ENCODE measurements at regions not wholly inside any gene's neighbourhood (a gene's known extent, or its start where the extent isn't known, plus 50 kb on each side); places are given as distances from the start of the nearest gene placed in this dataset.

DNA sequence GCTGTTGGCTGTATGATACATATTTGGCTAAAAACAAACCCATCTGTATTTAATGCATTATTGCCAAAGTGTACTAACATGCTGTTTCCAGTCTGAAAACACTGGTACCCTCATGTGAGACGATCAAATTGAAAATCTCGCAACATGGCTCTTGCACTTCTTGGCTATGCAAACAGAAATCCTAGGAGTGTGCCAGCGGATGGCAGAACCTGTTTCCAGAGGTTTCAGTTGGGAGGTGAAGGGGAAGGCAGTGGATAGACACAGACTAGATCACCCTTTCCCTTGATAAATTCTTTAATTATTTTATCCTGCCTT lies 350.3 kb downstream of the TUSC7 start:
- Mint-ChIP-seq H3K36me3 (ENCODE audit: insufficient read depth, unreplicated experiment) (no peaks in the 10 kb centered on the region), H3K4me1 (ENCODE audit: low read depth, unreplicated experiment) (no peaks in the 10 kb centered on the region)

DNA sequence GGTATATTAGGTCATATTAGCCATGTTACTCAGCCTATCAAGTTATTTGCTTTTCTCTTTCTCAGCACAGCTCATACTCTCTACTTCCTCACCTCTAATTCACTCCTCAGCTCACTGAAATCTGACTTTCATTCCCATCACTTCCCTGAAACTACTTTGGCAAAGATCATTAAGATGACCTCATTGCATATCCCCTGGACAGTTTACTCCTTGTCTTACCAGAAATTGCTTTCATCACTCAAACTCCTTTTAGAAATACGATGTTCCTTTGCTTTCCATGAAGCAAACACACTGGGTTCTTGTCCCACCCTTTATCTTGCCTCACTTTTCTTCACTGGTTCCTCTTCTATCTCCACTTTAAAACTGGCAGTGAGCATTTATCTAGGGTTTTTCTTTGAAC lies 354.4 kb downstream of the TUSC7 start:
- Histone ChIP-seq H3K4me1 (0 out of 2 replicates have a peak, but pooled peaks cover 3% of the 10 kb centered on the region), H3K36me3 (ENCODE audit: control insufficient read depth, insufficient read depth, low read length) (no peaks in the 10 kb centered on the region), H3K9me3 (no peaks in the 10 kb centered on the region), H3K4me3 (ENCODE audit: low read depth, low read length) (no peak overlapping the region), H3K27me3 (replicated peaks; ENCODE audit: control insufficient read depth, insufficient read depth, low read length) (no peaks in the 10 kb centered on the region)
- ChIA-PET POLR2A (no interaction called here), CTCF (no interaction called here)
- no TSS peak for BruUV-seq (replicated peaks)
- H3K9me3 Mint-ChIP-seq (ENCODE audit: unreplicated experiment): no peaks in the 10 kb centered on the region
- peaks cover 2% of the 10 kb centered on the region for H3K27me3 Mint-ChIP-seq (ENCODE audit: insufficient read depth, unreplicated experiment)
- DNase-seq: no peak
- intact Hi-C loops (cut with micrococcal nuclease; ENCODE audit: unreplicated experiment): no loop called here
- no peak overlapping the region for H3K4me3 Mint-ChIP-seq (ENCODE audit: unreplicated experiment)
- no peaks in the 10 kb centered on the region for H3K36me3 Mint-ChIP-seq (ENCODE audit: insufficient read depth, unreplicated experiment)
- no peak overlapping the region for H3K27ac Mint-ChIP-seq (ENCODE audit: unreplicated experiment)
- TF ChIP-seq, protein P1, sequence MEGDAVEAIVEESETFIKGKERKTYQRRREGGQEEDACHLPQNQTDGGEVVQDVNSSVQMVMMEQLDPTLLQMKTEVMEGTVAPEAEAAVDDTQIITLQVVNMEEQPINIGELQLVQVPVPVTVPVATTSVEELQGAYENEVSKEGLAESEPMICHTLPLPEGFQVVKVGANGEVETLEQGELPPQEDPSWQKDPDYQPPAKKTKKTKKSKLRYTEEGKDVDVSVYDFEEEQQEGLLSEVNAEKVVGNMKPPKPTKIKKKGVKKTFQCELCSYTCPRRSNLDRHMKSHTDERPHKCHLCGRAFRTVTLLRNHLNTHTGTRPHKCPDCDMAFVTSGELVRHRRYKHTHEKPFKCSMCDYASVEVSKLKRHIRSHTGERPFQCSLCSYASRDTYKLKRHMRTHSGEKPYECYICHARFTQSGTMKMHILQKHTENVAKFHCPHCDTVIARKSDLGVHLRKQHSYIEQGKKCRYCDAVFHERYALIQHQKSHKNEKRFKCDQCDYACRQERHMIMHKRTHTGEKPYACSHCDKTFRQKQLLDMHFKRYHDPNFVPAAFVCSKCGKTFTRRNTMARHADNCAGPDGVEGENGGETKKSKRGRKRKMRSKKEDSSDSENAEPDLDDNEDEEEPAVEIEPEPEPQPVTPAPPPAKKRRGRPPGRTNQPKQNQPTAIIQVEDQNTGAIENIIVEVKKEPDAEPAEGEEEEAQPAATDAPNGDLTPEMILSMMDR (IDR thresholded peaks at IDR 0.05; ENCODE audit: insufficient read depth in 1 of 2, low read depth in 1 of 2, low read length in 1 of 2, severe bottlenecking in 1 of 2, unreplicated experiment in 1 of 2): no peak
- no peaks in the 10 kb centered on the region for H3K4me1 Mint-ChIP-seq (ENCODE audit: low read depth, unreplicated experiment)

More for the DNA sequence above, 350.3 kb downstream of the TUSC7 start:
- H3K9me3 ChIP-seq: no peaks in the 10 kb centered on the region
- POLR2A ChIA-PET: no interaction called here
- DNase-seq: no peak
- intact Hi-C loops (cut with micrococcal nuclease; ENCODE audit: unreplicated experiment): loop anchor here (1.0 to 2.0 kb wide), 2 partner anchors 133 to 295 kb away; no protein-coding TSS in a partner anchor
- TF ChIP-seq, protein P1 (IDR thresholded peaks at IDR 0.05; ENCODE audit: insufficient read depth in 1 of 2, low read depth in 1 of 2, low read length in 1 of 2, severe bottlenecking in 1 of 2, unreplicated experiment in 1 of 2): no peak
- CTCF ChIA-PET: no interaction called here
- H3K27me3 Mint-ChIP-seq (ENCODE audit: insufficient read depth, unreplicated experiment): peaks cover 3% of the 10 kb centered on the region
- H3K4me3 Mint-ChIP-seq (ENCODE audit: unreplicated experiment): no peak overlapping the region
- no peaks in the 10 kb centered on the region for H3K36me3 ChIP-seq (ENCODE audit: control insufficient read depth, insufficient read depth, low read length)
- H3K27ac Mint-ChIP-seq (ENCODE audit: unreplicated experiment): no peak overlapping the region
- no peak overlapping the region for H3K4me3 ChIP-seq (ENCODE audit: low read depth, low read length)
- 0 out of 2 replicates have a peak, but pooled peaks cover 3% of the 10 kb centered on the region for H3K4me1 ChIP-seq
- no peaks in the 10 kb centered on the region for H3K9me3 Mint-ChIP-seq (ENCODE audit: unreplicated experiment)
- no TSS peak for BruUV-seq (replicated peaks)
- no peaks in the 10 kb centered on the region for H3K27me3 ChIP-seq (replicated peaks; ENCODE audit: control insufficient read depth, insufficient read depth, low read length)

DNA sequence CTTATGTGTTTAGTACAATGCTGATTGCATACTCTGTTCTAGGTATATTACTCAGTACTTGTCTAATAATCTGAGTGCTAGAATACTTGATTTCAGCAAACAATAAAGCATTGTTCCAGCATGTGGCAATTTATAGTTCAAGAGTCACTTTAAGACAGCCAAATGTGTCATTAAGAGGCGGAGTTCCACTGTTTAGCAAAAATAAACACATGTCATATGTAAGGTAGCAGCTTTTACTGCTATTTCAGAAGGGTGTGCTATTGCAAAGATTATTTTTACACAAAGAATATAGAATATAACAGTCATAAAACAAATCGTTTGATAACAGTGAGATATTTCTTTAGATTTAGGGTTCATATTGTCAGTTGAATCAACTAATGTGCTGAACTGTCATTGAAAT lies 358.7 kb downstream of the TUSC7 start:
- H3K4me3 Mint-ChIP-seq (ENCODE audit: unreplicated experiment): no peak overlapping the region
- H3K4me1 Mint-ChIP-seq (ENCODE audit: low read depth, unreplicated experiment): no peaks in the 10 kb centered on the region
- Histone ChIP-seq H3K4me1 (no peaks in the 10 kb centered on the region), H3K9me3 (no peaks in the 10 kb centered on the region), H3K4me3 (ENCODE audit: low read depth, low read length) (no peak overlapping the region), H3K27me3 (replicated peaks; ENCODE audit: control insufficient read depth, insufficient read depth, low read length) (no peaks in the 10 kb centered on the region), H3K36me3 (ENCODE audit: control insufficient read depth, insufficient read depth, low read length) (no peaks in the 10 kb centered on the region)
- peaks cover 2% of the 10 kb centered on the region for H3K27me3 Mint-ChIP-seq (ENCODE audit: insufficient read depth, unreplicated experiment)
- H3K36me3 Mint-ChIP-seq (ENCODE audit: insufficient read depth, unreplicated experiment): no peaks in the 10 kb centered on the region
- BruUV-seq (replicated peaks): no TSS peak
- TF ChIP-seq, protein P1 (IDR thresholded peaks at IDR 0.05; ENCODE audit: insufficient read depth in 1 of 2, low read depth in 1 of 2, low read length in 1 of 2, severe bottlenecking in 1 of 2, unreplicated experiment in 1 of 2): no peak
- CTCF ChIA-PET: no interaction called here
- DNase-seq: no peak
- POLR2A ChIA-PET: no interaction called here
- H3K9me3 Mint-ChIP-seq (ENCODE audit: unreplicated experiment): no peaks in the 10 kb centered on the region
- no peak overlapping the region for H3K27ac Mint-ChIP-seq (ENCODE audit: unreplicated experiment)
- intact Hi-C loops (cut with micrococcal nuclease; ENCODE audit: unreplicated experiment): no loop called here
